ENCODE measurements at regions not wholly inside any gene's neighbourhood (a gene's known extent, or its start where the extent isn't known, plus 50 kb on each side); places are given as distances from the start of the nearest gene placed in this dataset.
"Not testable (repeated sequence)": the region's sequence is repeated elsewhere in the genome, so short reads cannot be mapped to it uniquely, and the experiment has no call there.

DNA sequence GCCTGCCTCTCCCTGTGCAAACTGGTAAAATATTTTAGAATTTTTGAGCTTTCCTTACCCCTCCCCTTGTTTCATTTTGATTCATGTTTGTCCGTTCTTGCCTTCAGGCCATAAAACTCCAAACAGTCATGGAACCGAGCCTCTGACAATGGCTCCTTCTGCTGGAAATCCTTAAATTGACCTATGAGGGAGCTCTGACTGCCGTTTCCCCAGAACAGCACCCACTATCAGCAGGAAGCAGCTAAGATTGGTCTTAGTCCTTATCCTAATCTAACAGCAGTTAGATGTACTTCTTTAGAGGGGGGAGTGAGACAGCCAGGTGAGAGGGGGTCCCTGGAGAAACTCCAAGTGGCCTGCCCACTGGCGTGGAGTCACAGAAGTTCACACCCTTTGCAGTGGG lies 106.7 kb downstream of the FAM174A start:
- Mint-ChIP-seq H3K9me3 (no peaks in the 10 kb centered on the region), H3K27ac (no peak overlapping the region), H3K36me3 (ENCODE audit: low read depth) (no peaks in the 10 kb centered on the region), H3K4me1 (no peaks in the 10 kb centered on the region), H3K27me3 (peaks cover 2% of the 10 kb centered on the region), H3K4me3 (no peak overlapping the region)
- DNase-seq = no peak
- ATAC-seq = no peak

DNA sequence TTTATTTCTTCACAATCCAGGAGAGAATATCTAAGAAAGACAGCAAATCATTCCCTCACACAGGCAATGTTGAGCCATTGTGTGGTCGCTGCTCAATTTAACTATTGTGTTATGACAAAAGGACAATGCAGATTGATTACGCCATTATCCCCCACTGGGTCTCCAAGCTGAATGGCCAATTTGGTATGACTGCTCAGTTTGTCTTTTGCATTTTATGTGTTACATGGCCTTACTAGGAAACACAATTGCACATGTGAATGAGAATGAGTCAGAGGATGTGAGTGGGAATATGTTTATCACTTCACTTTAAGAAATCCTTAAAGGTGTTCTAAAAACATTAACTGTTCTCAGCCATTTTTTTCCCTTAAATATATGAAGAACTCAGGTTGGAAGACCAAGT lies 108.3 kb downstream of the FAM174A start:
- DNase-seq (no peak), ATAC-seq (no peak)
- H3K36me3 Mint-ChIP-seq (ENCODE audit: low read depth) = no peaks in the 10 kb centered on the region

DNA sequence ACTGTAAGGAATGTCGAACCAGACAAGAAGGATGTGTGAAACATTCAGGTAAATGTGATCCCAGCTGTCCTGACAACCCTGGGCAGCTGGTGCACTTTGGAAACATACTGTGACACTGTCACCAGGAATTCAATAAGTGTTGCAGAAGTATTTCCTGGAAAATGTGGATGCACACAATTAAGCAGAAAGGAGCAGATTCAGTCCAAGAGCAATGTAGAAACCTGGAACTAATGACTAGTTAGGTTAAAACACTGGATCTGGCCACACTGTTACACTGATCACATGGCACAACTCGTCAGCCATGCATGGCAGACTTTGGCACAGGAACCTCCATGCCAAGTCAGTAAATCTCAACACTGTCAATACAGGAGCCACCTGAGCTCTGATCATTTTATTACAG lies 109.0 kb downstream of the FAM174A start:
- Mint-ChIP-seq H3K4me1 (peaks cover 3% of the 10 kb centered on the region), H3K36me3 (ENCODE audit: low read depth) (no peaks in the 10 kb centered on the region), H3K4me3 (no peak overlapping the region), H3K9me3 (no peaks in the 10 kb centered on the region), H3K27ac (no peak overlapping the region), H3K27me3 (peaks cover 2% of the 10 kb centered on the region)
- no peak for DNase-seq
- ATAC-seq = no peak

More for the DNA sequence above, 108.3 kb downstream of the FAM174A start:
- H3K9me3 Mint-ChIP-seq = no peaks in the 10 kb centered on the region
- H3K4me3 Mint-ChIP-seq = no peak overlapping the region
- peaks cover 3% of the 10 kb centered on the region for H3K4me1 Mint-ChIP-seq
- H3K27ac Mint-ChIP-seq = no peak overlapping the region
- H3K27me3 Mint-ChIP-seq = peaks cover 2% of the 10 kb centered on the region

DNA sequence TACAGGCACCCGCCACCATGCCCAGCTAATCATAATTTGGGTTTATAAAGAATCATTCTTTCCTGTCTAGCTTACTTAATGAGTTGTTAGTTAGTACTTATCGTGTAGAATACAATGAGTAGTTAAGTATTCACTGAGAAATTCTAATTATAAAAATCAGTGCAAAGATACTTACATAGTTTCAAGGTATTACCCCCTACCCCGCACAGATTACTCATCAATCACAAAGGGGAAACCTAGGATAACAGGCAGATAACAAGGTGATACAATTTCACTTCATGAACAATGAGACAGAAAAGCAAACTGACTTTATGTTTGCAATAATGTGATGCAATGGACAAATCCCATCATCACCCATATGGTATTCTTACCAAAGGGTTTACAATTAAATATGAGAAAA lies 109.6 kb downstream of the FAM174A start:
- DNase-seq (no peak), ATAC-seq (no peak)
- peaks cover 2% of the 10 kb centered on the region for H3K27me3 Mint-ChIP-seq
- H3K36me3 Mint-ChIP-seq (ENCODE audit: low read depth) = no peaks in the 10 kb centered on the region
- H3K9me3 Mint-ChIP-seq = no peaks in the 10 kb centered on the region
- H3K27ac Mint-ChIP-seq = no peak overlapping the region
- H3K4me3 Mint-ChIP-seq = no peak overlapping the region
- H3K4me1 Mint-ChIP-seq = peaks cover 3% of the 10 kb centered on the region

DNA sequence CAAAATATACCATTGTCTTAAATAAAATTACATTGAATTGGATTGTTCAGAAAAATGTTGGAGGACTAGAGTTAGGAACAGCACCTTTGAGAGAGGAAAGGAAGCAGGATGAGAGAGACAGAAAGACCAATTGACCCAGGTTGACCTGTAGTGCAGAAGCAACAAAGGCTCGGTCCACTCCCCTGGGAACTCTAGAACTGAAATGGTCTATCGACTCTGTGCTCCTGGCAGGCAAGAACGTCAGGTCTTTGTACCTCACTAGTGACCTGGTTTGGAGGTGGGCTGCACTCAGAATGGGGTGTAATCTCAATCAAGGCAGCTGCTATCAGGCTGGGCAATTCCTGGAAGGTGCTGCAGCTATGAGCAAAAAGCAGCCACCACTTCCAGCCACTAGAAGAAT lies 110.8 kb downstream of the FAM174A start:
- DNase-seq = no peak
- H3K36me3 Mint-ChIP-seq (ENCODE audit: low read depth) = no peaks in the 10 kb centered on the region
- no peak for ATAC-seq
- no peak overlapping the region for H3K4me3 Mint-ChIP-seq
- no peak overlapping the region for H3K27ac Mint-ChIP-seq
- peaks cover 2% of the 10 kb centered on the region for H3K27me3 Mint-ChIP-seq
- H3K4me1 Mint-ChIP-seq = peaks cover 3% of the 10 kb centered on the region
- H3K9me3 Mint-ChIP-seq = no peaks in the 10 kb centered on the region

DNA sequence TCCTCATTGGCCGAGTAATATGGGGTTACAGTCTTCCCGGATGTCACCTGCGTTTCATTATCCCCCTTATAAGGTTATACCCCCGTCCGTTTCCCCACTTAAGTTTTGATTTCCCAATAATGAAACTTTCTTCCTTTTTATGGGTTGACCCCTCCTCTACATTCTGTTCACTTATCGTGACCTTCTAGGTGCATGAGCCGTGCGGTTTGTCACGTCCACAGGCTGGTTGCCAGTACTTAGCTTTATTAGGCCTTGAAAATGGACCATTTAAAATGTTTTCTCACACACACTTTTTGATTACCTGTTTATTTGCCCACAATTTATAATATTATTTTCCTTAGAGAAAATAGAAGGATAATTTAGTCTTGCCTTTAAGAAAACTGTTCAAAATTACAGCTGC lies 111.5 kb downstream of the FAM174A start:
- H3K27me3 Mint-ChIP-seq = peaks cover 2% of the 10 kb centered on the region
- no peaks in the 10 kb centered on the region for H3K36me3 Mint-ChIP-seq (ENCODE audit: low read depth)
- H3K9me3 Mint-ChIP-seq = no peaks in the 10 kb centered on the region
- no peak overlapping the region for H3K4me3 Mint-ChIP-seq
- H3K27ac Mint-ChIP-seq = no peak overlapping the region
- ATAC-seq (no peak), DNase-seq (no peak)
- peaks cover 3% of the 10 kb centered on the region for H3K4me1 Mint-ChIP-seq

DNA sequence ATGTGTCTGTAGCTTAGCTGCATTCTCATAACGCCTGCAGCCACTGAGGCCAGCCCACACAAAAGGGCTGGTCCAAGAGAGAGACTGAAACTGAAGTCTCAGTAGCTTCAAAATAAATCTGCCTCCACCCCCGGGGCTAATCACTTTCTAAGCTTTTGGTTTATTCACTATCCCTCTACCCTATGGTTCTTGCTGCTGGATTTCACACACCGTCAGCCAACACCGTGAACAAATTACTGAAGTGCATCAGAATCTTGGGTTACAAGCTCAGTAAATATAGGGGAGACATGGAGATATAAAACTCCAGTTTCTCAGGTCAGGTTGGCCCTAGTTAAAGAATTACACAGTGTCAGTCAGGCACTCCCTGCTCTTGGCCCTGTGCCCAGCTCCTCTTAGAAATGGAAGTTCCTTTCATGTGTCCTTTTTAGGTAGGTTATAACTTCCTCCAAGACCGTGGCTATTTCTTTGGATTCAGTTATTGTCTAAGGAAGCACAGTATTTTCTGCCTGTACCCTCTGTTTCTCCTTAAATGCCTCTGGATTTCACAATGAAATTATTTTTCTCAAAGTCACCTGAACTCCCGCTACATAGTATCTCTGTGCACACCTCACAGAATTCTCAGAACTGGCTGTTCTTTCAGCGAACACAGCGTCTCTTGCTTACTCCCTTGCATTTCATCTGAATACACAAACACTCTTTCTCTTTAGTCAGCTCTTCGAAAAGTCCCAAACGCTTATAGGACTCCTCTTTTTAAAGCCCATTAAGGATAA lies 112.5 kb downstream of the FAM174A start:
- H3K27ac Mint-ChIP-seq = no peak overlapping the region
- DNase-seq = no peak
- ATAC-seq = no peak
- H3K9me3 Mint-ChIP-seq = no peaks in the 10 kb centered on the region
- no peak overlapping the region for H3K4me3 Mint-ChIP-seq
- no peaks in the 10 kb centered on the region for H3K27me3 Mint-ChIP-seq
- no peaks in the 10 kb centered on the region for H3K36me3 Mint-ChIP-seq (ENCODE audit: low read depth)
- peaks cover 3% of the 10 kb centered on the region for H3K4me1 Mint-ChIP-seq

DNA sequence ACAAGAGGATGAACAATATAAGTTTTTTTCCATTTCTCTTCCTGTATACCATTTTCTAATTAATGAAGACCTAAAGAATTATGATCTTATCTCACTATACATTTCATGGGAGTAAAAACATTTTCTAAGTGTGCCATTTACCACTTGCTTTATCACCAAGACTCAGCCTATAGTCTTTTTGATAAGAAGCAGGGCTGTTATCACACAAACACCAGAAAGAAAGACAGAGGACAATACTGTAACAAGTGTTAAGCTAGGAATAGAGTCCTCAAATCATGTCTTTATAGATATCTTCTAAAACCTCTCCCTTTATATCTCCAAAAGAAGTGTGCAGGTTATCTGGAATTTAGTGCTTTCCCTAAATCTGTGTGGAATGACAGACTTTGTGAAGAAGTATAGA lies 119.7 kb downstream of the FAM174A start:
- H3K27ac Mint-ChIP-seq = no peak overlapping the region
- no peaks in the 10 kb centered on the region for H3K27me3 Mint-ChIP-seq
- H3K4me3 Mint-ChIP-seq = no peak overlapping the region
- ATAC-seq = no peak
- no peaks in the 10 kb centered on the region for H3K9me3 Mint-ChIP-seq
- H3K36me3 Mint-ChIP-seq (ENCODE audit: low read depth) = no peaks in the 10 kb centered on the region
- no peak for DNase-seq
- peaks cover 3% of the 10 kb centered on the region for H3K4me1 Mint-ChIP-seq

DNA sequence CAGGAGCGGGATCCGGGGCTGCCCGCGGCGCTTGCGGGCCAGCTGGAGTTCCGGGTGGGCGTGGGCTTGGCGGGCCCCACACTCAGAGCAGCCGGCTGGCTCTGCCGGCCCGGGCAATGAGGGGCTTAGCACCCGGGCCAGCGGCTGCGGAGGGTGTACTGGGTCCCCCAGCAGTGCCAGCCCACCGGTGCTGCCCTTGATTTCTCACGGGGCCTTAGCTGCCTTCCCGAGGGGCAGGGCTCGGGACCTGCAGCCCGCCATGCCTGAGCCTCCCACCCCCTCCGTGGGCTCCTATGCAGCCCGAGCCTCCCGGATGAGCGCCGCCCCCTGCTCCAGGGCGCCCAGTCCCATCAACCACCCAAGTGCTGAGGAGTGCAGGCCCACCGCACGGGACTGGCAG lies 121.6 kb downstream of the FAM174A start:
- not testable (repeated sequence) for H3K4me1 Mint-ChIP-seq; H3K27ac Mint-ChIP-seq; H3K4me3 Mint-ChIP-seq; H3K36me3 Mint-ChIP-seq (ENCODE audit: low read depth); ATAC-seq; H3K9me3 Mint-ChIP-seq; H3K27me3 Mint-ChIP-seq; DNase-seq

DNA sequence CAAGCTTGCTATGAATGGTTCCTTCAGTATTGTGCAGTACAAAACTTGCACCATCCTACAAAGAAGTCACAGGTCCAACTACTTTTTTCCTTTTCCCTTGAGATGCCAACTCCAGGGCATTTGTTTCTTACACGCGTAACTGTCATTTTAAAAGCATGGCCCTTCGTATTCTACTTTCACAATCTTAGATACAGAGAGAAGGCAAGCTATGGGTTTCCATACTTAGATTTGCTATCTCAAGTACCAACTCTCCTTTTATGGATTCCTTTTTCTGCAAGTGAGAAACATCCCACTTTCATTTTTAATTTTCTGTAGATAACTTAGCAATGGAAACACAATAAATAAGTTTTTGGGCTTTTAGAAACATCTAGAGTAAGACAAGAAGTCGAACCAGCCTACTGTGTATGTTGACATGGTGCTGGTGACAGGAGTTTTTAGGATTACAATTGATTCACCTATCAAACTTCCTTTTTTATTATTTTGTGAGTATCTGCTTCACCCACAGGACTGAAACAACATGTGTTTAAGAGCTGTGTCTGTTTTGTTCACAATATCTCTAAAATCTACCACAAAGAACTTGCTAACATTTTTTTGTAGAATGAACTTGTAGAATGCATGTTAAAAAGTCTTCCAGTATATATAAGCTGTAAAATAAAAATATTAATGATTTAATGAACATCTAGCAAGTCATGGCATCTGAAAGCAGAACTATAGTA lies 124.1 kb downstream of the FAM174A start:
- no peak for ATAC-seq
- peaks cover 4% of the 10 kb centered on the region for H3K4me1 Mint-ChIP-seq
- H3K27ac Mint-ChIP-seq = no peak overlapping the region
- H3K27me3 Mint-ChIP-seq = no peaks in the 10 kb centered on the region
- no peak for DNase-seq
- no peak overlapping the region for H3K4me3 Mint-ChIP-seq
- no peaks in the 10 kb centered on the region for H3K36me3 Mint-ChIP-seq (ENCODE audit: low read depth)
- H3K9me3 Mint-ChIP-seq = no peaks in the 10 kb centered on the region

DNA sequence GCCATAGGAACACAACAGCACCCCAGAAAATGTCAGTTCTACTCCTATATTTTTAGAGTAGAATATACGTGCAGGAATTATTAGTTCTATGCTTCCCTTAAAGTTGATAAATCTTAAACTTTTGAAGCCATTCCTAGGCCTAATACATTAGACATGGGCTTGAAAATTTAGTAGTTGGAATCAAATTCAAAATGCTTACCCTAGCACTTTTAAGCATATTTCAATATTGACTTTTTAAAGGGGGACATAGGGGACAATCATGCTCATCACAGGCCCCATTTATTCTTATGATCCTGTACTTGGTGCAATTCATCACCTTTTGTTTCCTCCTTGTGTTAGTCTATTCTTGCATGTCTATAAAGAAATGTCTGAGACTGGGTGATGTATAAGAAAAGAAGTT lies 129.0 kb downstream of the FAM174A start:
- Mint-ChIP-seq H3K4me1 (peaks cover 13% of the 10 kb centered on the region), H3K4me3 (no peak overlapping the region)

DNA sequence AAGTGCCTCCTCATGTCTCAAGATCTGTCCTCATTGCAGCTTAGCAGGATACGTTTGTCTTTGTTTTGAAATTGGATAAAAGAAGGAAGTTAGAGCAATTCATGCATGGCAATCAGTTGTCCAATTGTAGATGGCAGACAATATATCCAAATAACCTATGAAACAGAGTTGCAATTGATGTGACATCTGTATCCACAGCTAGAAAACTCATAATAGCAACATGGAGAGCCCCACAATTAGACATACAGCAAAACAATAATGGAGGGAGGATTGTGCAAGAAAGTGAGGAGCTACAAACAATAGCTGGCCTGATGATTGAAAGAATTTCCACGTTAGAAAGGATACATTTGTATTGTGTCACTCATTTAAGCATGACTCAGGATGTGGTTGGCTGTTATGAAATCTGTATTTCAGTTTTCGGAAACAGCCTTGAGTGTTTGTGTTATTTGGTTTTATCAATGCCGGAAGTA lies 132.0 kb downstream of the FAM174A start:
- no peaks in the 10 kb centered on the region for H3K36me3 Mint-ChIP-seq (ENCODE audit: low read depth)
- H3K27me3 Mint-ChIP-seq = no peaks in the 10 kb centered on the region
- peaks cover 6% of the 10 kb centered on the region for H3K9me3 Mint-ChIP-seq
- no peak overlapping the region for H3K4me3 Mint-ChIP-seq
- peaks cover 9% of the 10 kb centered on the region for H3K4me1 Mint-ChIP-seq
- no peak overlapping the region for H3K27ac Mint-ChIP-seq
- DNase-seq (no peak), ATAC-seq (no peak)

More for the DNA sequence above, 129.0 kb downstream of the FAM174A start:
- DNase-seq (no peak), ATAC-seq (no peak)
- Mint-ChIP-seq H3K27me3 (no peaks in the 10 kb centered on the region), H3K36me3 (ENCODE audit: low read depth) (no peaks in the 10 kb centered on the region), H3K9me3 (no peaks in the 10 kb centered on the region), H3K27ac (no peak overlapping the region)

DNA sequence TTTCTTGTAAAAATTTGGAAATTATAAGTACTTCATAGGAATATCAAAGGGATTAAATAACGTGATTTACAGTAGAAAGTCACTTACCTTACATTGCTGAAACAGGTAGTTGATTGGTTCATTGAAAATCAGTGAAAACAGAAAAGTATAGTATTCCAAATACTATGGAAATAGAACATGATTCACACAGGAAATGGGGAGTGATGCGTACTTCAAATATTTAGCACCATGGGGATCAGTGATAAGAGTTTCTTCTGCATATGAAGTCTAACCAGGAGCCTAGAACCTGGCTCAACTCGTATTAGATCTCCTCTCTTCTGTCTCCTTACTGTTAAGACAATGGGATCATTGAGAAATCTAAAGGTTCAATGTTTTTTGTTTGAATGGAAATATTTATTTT lies 133.3 kb downstream of the FAM174A start:
- no peaks in the 10 kb centered on the region for H3K36me3 Mint-ChIP-seq (ENCODE audit: low read depth)
- H3K4me1 Mint-ChIP-seq = peaks cover 9% of the 10 kb centered on the region
- H3K9me3 Mint-ChIP-seq = peaks cover 8% of the 10 kb centered on the region
- DNase-seq = no peak
- no peaks in the 10 kb centered on the region for H3K27me3 Mint-ChIP-seq
- no peak overlapping the region for H3K27ac Mint-ChIP-seq
- ATAC-seq = no peak
- no peak overlapping the region for H3K4me3 Mint-ChIP-seq

DNA sequence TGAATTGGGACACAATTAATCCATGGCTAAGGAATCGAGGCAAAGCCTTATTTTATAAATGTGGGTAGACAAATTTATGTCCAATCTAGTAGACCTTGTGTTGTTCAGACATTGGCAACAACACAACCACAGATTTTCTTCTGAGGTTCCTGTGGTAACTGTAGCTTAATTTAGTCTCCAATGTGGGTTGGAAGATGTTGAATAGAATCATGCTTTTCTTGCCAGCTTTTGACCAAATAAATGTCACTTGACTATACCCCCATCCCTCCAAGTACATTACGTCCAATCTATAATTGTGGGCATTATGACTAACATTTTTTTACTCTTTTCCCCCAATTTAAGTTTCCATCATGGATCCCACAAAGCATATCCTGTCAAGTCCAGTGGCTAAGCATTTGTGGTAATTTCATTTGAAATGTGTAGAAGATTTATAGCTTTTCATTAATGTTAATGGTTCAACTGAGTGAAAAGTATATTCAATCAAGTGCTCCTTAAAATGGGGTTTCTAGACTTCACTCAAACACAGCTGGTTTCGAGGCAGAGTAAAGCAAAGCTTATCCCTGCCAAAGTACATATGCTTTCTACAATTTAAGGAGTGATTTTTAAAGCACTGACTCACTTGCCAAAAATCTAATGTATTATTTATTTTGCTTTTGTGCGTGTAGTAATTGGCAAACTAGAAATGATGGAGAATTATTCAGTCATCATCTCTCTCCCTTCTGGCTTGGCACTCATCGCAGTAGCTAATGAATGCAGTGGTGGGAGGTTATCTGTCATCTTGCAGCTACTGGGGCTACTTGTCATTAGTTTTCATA lies 141.8 kb downstream of the FAM174A start:
- H3K27me3 Mint-ChIP-seq = no peaks in the 10 kb centered on the region
- H3K4me1 Mint-ChIP-seq = peaks cover 4% of the 10 kb centered on the region
- DNase-seq (no peak), ATAC-seq (no peak)
- H3K9me3 Mint-ChIP-seq = peaks cover 20% of the 10 kb centered on the region
- no peak overlapping the region for H3K27ac Mint-ChIP-seq
- H3K36me3 Mint-ChIP-seq (ENCODE audit: low read depth) = no peaks in the 10 kb centered on the region
- no peak overlapping the region for H3K4me3 Mint-ChIP-seq

DNA sequence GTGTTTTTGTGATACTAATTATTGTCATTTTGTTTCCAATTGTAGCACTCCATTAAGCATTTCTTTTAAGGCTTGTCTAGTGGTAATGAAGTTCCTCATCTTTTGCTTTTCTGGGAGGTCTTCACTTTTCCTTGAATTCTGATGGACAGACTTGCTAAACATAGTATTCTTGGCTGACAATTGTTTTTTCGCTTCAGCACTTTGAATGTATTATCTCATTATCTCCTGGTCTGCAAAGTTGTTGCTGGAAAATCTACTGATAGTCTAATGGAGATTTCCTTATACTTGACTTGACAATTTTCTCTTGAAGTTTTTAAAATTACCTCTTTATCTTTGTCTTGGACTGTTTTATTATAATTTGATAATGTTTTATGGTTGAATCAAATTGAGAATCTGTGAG lies 147.5 kb downstream of the FAM174A start:
- H3K9me3 Mint-ChIP-seq = peaks cover 43% of the 10 kb centered on the region
- H3K36me3 Mint-ChIP-seq (ENCODE audit: low read depth) = peaks cover 4% of the 10 kb centered on the region
- no peak for ATAC-seq
- no peak overlapping the region for H3K27ac Mint-ChIP-seq
- H3K4me3 Mint-ChIP-seq = no peak overlapping the region
- H3K27me3 Mint-ChIP-seq = no peaks in the 10 kb centered on the region
- no peak for DNase-seq
- no peaks in the 10 kb centered on the region for H3K4me1 Mint-ChIP-seq
